ENCODE measurements at regions not wholly inside any gene's neighbourhood (a gene's known extent, or its start where the extent isn't known, plus 50 kb on each side); places are given as distances from the start of the nearest gene placed in this dataset.

- no peak for DNase-seq (ENCODE audit: low read depth in 3 of 3)
Observed at GRCh38 chr15:79657722-79658121, 225.6 kb downstream of the MINAR1 start.

- DNase-seq (ENCODE audit: low read depth in 3 of 3), result no peak
Observed at GRCh38 chr15:79659691-79660090, 227.6 kb downstream of the MINAR1 start.

GRCh38 chr15:79661411-79661810 lies 229.3 kb downstream of the MINAR1 start:
- DNase-seq (ENCODE audit: low read depth in 3 of 3), result no peak

GRCh38 chr15:79673416-79674123 lies 223.2 kb downstream of the MTHFS start:
- peak in 1 of 3 donors; percentile 3 for DNase-seq (ENCODE audit: low read depth in 3 of 3)

GRCh38 chr15:79674124-79674465 lies 222.7 kb downstream of the MTHFS start:
- no peak for DNase-seq (ENCODE audit: low read depth in 3 of 3)

GRCh38 chr15:79675982-79676381 lies 220.8 kb downstream of the MTHFS start:
- DNase-seq (ENCODE audit: low read depth in 3 of 3), result no peak

GRCh38 chr15:79676621-79677020 lies 220.2 kb downstream of the MTHFS start:
- DNase-seq (ENCODE audit: low read depth in 3 of 3), result no peak

GRCh38 chr15:79677241-79677640 lies 219.6 kb downstream of the MTHFS start:
- no peak for DNase-seq (ENCODE audit: low read depth in 3 of 3)

GRCh38 chr15:79678032-79678701 lies 218.6 kb downstream of the MTHFS start:
- no peak for DNase-seq (ENCODE audit: low read depth in 3 of 3)

GRCh38 chr15:79680720-79681119 lies 216.1 kb downstream of the MTHFS start:
- no peak for DNase-seq (ENCODE audit: low read depth in 3 of 3)

GRCh38 chr15:79682285-79682684 lies 214.5 kb downstream of the MTHFS start:
- DNase-seq (ENCODE audit: low read depth in 3 of 3), result no peak

- DNase-seq (ENCODE audit: low read depth in 3 of 3), result no peak
Observed at GRCh38 chr15:79682851-79683288, 213.9 kb downstream of the MTHFS start.

- no peak for DNase-seq (ENCODE audit: low read depth in 3 of 3)
Observed at GRCh38 chr15:79689030-79689429, 207.8 kb downstream of the MTHFS start.

- DNase-seq (ENCODE audit: low read depth in 3 of 3), result no peak
Observed at GRCh38 chr15:79700951-79701480, 195.8 kb downstream of the MTHFS start.

- DNase-seq (ENCODE audit: low read depth in 3 of 3), result no peak
Observed at GRCh38 chr15:79702621-79703020, 194.2 kb downstream of the MTHFS start.

- no peak for DNase-seq (ENCODE audit: low read depth in 3 of 3)
Observed at GRCh38 chr15:79721256-79721655, 175.6 kb downstream of the MTHFS start.

- no peak for DNase-seq (ENCODE audit: low read depth in 3 of 3)
Observed at GRCh38 chr15:79724312-79724711, 172.5 kb downstream of the MTHFS start.

- DNase-seq (ENCODE audit: low read depth in 3 of 3), result no peak
Observed at GRCh38 chr15:79724804-79725203, 172.0 kb downstream of the MTHFS start.

- DNase-seq (ENCODE audit: low read depth in 3 of 3), result no peak
Observed at GRCh38 chr15:79728867-79729266, 167.9 kb downstream of the MTHFS start.

- no peak for DNase-seq (ENCODE audit: low read depth in 3 of 3)
Observed at GRCh38 chr15:79736435-79737000, 160.3 kb downstream of the MTHFS start.

GRCh38 chr15:79738143-79738542 lies 158.7 kb downstream of the MTHFS start:
- DNase-seq (ENCODE audit: low read depth in 3 of 3), result no peak

GRCh38 chr15:79740561-79740960 lies 156.3 kb downstream of the MTHFS start:
- DNase-seq (ENCODE audit: low read depth in 3 of 3), result no peak

GRCh38 chr15:79743032-79743431 lies 153.8 kb downstream of the MTHFS start:
- no peak for DNase-seq (ENCODE audit: low read depth in 3 of 3)
